Loucy (cell line): ENCODE measurements at regions not wholly inside any gene's neighbourhood (a gene's known extent, or its start where the extent isn't known, plus 50 kb on each side); places are given as distances from the start of the nearest gene placed in this dataset.

ENCODE experiments used
- EZH2phosphoT487 ChIP-seq: fragments of 200-600 bp; IDR thresholded peaks from 2 replicates; pipeline ENCODE4 v1.6.1; 2018; ENCODE audit warnings: antibody characterized with exemption, mild to moderate bottlenecking, moderate library complexity, borderline replicate concordance
- TF ChIP-seq, protein P1 (sequence below): fragments of 200-600 bp; sonication (generic); conservative IDR thresholded peaks from 2 replicates; pipeline ENCODE4 v1.5.1; 2014; ENCODE audit warnings: mild to moderate bottlenecking, antibody characterized with exemption, low read length

DNA sequence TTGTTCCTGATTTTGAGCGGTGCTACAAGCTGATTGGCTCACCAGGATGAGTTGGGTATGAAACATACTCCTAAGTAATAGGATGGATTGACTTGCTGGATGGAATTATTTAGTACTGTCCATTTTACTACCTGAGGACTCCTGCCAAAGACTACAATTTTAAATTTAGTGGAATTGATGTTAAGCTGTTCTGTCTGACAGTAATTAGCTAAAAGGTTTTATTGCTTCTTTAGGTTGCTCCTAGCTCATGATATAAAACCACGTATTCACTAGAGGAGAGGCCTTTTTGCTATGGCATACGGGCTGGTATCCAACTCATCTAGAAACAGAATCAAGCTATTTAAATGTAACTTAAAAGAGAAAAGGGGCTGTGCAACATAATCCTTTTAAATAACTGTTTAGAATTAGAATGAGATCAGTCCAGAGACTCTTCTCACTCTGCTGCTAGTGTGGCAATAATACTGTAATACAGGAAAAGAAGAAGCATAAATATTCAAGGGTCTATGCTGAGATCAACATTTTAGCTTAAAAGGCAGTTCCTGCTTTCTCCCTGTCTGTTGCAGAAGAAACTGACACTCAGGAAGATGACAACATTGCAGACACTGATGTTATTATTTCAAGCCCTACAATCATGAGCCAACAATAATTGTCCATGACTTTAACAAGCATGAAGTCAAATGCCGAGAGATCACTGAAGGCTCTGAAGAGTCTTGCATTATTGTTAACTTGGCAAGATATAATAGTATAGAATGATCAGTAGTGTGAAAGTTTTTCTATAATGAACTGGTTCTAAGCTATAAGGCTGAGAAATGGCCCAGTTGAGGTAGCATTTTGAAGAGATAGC is 258.7 kb upstream of the ADGRL4 start:
- TF ChIP-seq, protein P1, sequence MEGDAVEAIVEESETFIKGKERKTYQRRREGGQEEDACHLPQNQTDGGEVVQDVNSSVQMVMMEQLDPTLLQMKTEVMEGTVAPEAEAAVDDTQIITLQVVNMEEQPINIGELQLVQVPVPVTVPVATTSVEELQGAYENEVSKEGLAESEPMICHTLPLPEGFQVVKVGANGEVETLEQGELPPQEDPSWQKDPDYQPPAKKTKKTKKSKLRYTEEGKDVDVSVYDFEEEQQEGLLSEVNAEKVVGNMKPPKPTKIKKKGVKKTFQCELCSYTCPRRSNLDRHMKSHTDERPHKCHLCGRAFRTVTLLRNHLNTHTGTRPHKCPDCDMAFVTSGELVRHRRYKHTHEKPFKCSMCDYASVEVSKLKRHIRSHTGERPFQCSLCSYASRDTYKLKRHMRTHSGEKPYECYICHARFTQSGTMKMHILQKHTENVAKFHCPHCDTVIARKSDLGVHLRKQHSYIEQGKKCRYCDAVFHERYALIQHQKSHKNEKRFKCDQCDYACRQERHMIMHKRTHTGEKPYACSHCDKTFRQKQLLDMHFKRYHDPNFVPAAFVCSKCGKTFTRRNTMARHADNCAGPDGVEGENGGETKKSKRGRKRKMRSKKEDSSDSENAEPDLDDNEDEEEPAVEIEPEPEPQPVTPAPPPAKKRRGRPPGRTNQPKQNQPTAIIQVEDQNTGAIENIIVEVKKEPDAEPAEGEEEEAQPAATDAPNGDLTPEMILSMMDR = no peak
- no peak for TF ChIP-seq EZH2phosphoT487
